HepG2 (cell line): ENCODE measurements at regions not wholly inside any gene's neighbourhood (a gene's known extent, or its start where the extent isn't known, plus 50 kb on each side); places are given as distances from the start of the nearest gene placed in this dataset.

ENCODE experiments used
- ATAC-seq: fragments of 200-7000 bp; cut with Tn5 transposase; 3 replicates; pipeline ENCODE4 v1.9.1; 2020; ENCODE audit warnings: mild to moderate bottlenecking, moderate library complexity
- BruUV-seq: library from RNA; stranded (reverse); fragments of 400-500 nt; replicated peaks from 2 replicates; lab custom pipeline; 2021; lab: Mats Ljungman, UMichigan
- CTCF ChIA-PET: fragments of 300-600 bp; formaldehyde crosslinking; extraction: SDS; loops from one replicate; lab custom pipeline; 2021; ENCODE audit warnings: low total read pairs, inconsistent platforms, low intra/inter-chr PET ratio; lab: Yijun Ruan, JAX
- POLR2A ChIA-PET: fragments of 350-600 bp; sonication (Branson Sonifier 250); formaldehyde crosslinking; loops from one replicate; lab custom pipeline; 2020; ENCODE audit warnings: antibody characterized with exemption, inconsistent platforms; lab: Yijun Ruan, JAX
- DNase-seq: peaks from one replicate; pipeline ENCODE4 v3.0.0-alpha.2; 2015; ENCODE audit warnings: low spot score
- FAIRE-seq: peaks from 3 replicates; lab custom pipeline; 2011; peaks lifted over from hg19 to GRCh38; lab: Jason Lieb, UNC
- H2AFZ ChIP-seq: one replicate; pipeline ENCODE4 v1.6.1; 2011; ENCODE audit warnings: low read length, inconsistent platforms
- H3K27ac ChIP-seq: fragments of 300-600 bp; 3 replicates; pipeline ENCODE4 v1.8.0; 2011; ENCODE audit warnings: mixed run types, mild to moderate bottlenecking, mixed read lengths, low read length, inconsistent platforms; ENCODE audit not compliant: insufficient read depth; ENCODE audit errors: extremely low read length
- H3K27me3 ChIP-seq, 2 experiments: fragments of 200-600 bp in 1 of 2; 2 replicates in 1 of 2; 3 replicates in 1 of 2; pipeline versions ENCODE4 v1.6.0 to v1.8.0; 2011; ENCODE audit warnings: low read length in 2 of 2, mild to moderate bottlenecking in 2 of 2, moderate library complexity in 2 of 2, inconsistent platforms in 1 of 2; ENCODE audit not compliant: insufficient read depth in 2 of 2, control insufficient read depth in 1 of 2
- H3K36me3 ChIP-seq, 2 experiments: fragments of 200-600 bp in 1 of 2; replicated peaks in 1 of 2; 2 replicates in 1 of 2; 3 replicates in 1 of 2; pipeline versions ENCODE4 v1.5.1 to v1.8.0; 2011; ENCODE audit warnings: low read length in 2 of 2, inconsistent platforms in 1 of 2; ENCODE audit not compliant: insufficient read depth in 2 of 2, control insufficient read depth in 1 of 2
- H3K4me1 ChIP-seq: 2 replicates; pipeline ENCODE4 v1.5.1; 2012; ENCODE audit warnings: low read length, inconsistent platforms; ENCODE audit not compliant: insufficient read depth
- H3K4me2 ChIP-seq: 2 replicates; pipeline ENCODE4 v1.6.0; 2011; ENCODE audit warnings: low read depth, low read length, inconsistent platforms
- H3K4me3 ChIP-seq, 3 experiments: fragments of 200-600 bp in 1 of 3; sonication (generic), shearing (Covaris generic) in 1 of 3; replicated peaks in 1 of 3; 2 replicates each; pipeline ENCODE4 v1.5.1; 2011 to 2016; ENCODE audit warnings: low read length in 3 of 3, inconsistent platforms in 2 of 3, low read depth in 2 of 3, mild to moderate bottlenecking in 2 of 3, control low read depth in 1 of 3, mixed read lengths in 1 of 3; ENCODE audit not compliant: insufficient read depth in 1 of 3
- H3K79me2 ChIP-seq: one replicate; pipeline ENCODE4 v1.6.1; 2011; ENCODE audit warnings: low read length, inconsistent platforms; ENCODE audit not compliant: insufficient read depth
- H3K9ac ChIP-seq: 2 replicates; pipeline ENCODE4 v1.6.0; 2011; ENCODE audit warnings: mild to moderate bottlenecking, low read depth, low read length, inconsistent platforms; ENCODE audit not compliant: insufficient read depth
- H3K9me3 ChIP-seq: 2 replicates; pipeline ENCODE4 v1.5.1; 2012; ENCODE audit warnings: mild to moderate bottlenecking, low read length
- H4K20me1 ChIP-seq: 2 replicates; pipeline ENCODE4 v1.6.0; 2011; ENCODE audit warnings: inconsistent platforms, mild to moderate bottlenecking, low read length, moderate library complexity; ENCODE audit not compliant: insufficient read depth
- AGO1 ChIP-seq: fragments of 200-400 bp; formaldehyde crosslinking; IDR thresholded peaks from 2 replicates; pipeline ENCODE4 v1.6.1; 2017; ENCODE audit warnings: mild to moderate bottlenecking, low read depth, low read length, moderate library complexity; ENCODE audit not compliant: poor library complexity, severe bottlenecking
- FOXK2 ChIP-seq: fragments of 450-650 bp; IDR thresholded peaks from 2 replicates; pipeline ENCODE4 v1.6.1; 2016
- KLF9 ChIP-seq: IDR thresholded peaks from 2 replicates; pipeline ENCODE4 v1.6.1; 2016; ENCODE audit warnings: low read depth
- NFAT5 ChIP-seq: sonication (generic); formaldehyde crosslinking; IDR thresholded peaks from 2 replicates; pipeline ENCODE4 v1.4.0; 2020; ENCODE audit warnings: missing genetic modification reagents
- REPIN1 ChIP-seq: sonication (generic); formaldehyde crosslinking; IDR thresholded peaks from 2 replicates; pipeline ENCODE4 v1.8.0; 2022; ENCODE audit warnings: missing genetic modification reagents, low read depth, mild to moderate bottlenecking, borderline replicate concordance
- ZNF143 ChIP-seq: sonication (generic); formaldehyde crosslinking; IDR thresholded peaks from 2 replicates; pipeline ENCODE4 v1.4.0; 2020; ENCODE audit warnings: missing genetic modification reagents
- ZNF281 ChIP-seq: sonication (generic); formaldehyde crosslinking; IDR thresholded peaks from 2 replicates; pipeline ENCODE4 v1.4.0; 2020; ENCODE audit warnings: missing genetic modification reagents, borderline replicate concordance
- ZNF383 ChIP-seq: sonication (generic); formaldehyde crosslinking; IDR thresholded peaks from 2 replicates; pipeline ENCODE4 v1.4.0; 2020; ENCODE audit warnings: missing genetic modification reagents, mild to moderate bottlenecking, borderline replicate concordance
- ZNF614 ChIP-seq: IDR thresholded peaks from 2 replicates; pipeline ENCODE4 v1.6.1; 2018; ENCODE audit warnings: missing biosample characterization, missing genetic modification reagents, inconsistent platforms, borderline replicate concordance
- ZNF782 ChIP-seq: sonication (generic); formaldehyde crosslinking; IDR thresholded peaks from 2 replicates; pipeline ENCODE4 v1.4.0; 2020; ENCODE audit warnings: missing genetic modification reagents, mild to moderate bottlenecking, borderline replicate concordance
- WGBS: methylation state at CpG from one replicate; pipeline ENCODE4 v1.1.6; 2017; ENCODE audit warnings: low lambda C conversion rate; 5-methylcytosine and 5-hydroxymethylcytosine counted together
- in situ Hi-C: cut with HindIII; loops from 2 replicates; pipeline ENCODE4 v1.10.0; 2017; ENCODE audit warnings: low pct_unique_long_range_greater_than_20kb; ENCODE audit not compliant: extremely low pct_ligation_motif_present
- intact Hi-C: fragments of 100-400 bp; cut with micrococcal nuclease; formaldehyde crosslinking; loops from one replicate; pipeline ENCODE4 v1.10.0; 2022; ENCODE audit not compliant: unreplicated experiment
- TF ChIP-seq, protein P1 (sequence below): sonication (generic); formaldehyde crosslinking; IDR thresholded peaks from 2 replicates; pipeline ENCODE4 v1.4.0; 2020; ENCODE audit warnings: missing genetic modification reagents
- TF ChIP-seq, protein P2 (sequence below): sonication (generic); formaldehyde crosslinking; conservative IDR thresholded peaks from 2 replicates; pipeline ENCODE4 v1.8.0; 2022; ENCODE audit warnings: mild to moderate bottlenecking, moderate library complexity, missing genetic modification reagents

- 39% methylated on average over 1 of the region's 1 CpG for WGBS
- Histone ChIP-seq H3K27ac (no peak overlapping the region), H2AFZ (no peak overlapping the region), H3K27me3 (no peaks in the 10 kb centered on the region), H3K4me1 (no peaks in the 10 kb centered on the region), H3K9me3 (peaks cover 81% of the 10 kb centered on the region), H4K20me1 (no peaks in the 10 kb centered on the region), H3K4me2 (no peak overlapping the region), H3K9ac (no peak overlapping the region), H3K36me3 (no peaks in the 10 kb centered on the region), H3K4me3 (no peak overlapping the region), H3K79me2 (no peaks in the 10 kb centered on the region)
- FAIRE-seq (no peak), DNase-seq (no peak), ATAC-seq (no peak)
- CTCF ChIA-PET, result no interaction called here
- intact Hi-C loops (no loop called here), in situ Hi-C loops (no loop called here)
- no TSS peak for BruUV-seq
- POLR2A ChIA-PET, result no interaction called here
- no peak for TF ChIP-seq ZNF281 (CRISPR knock-in tag)
- no peak for TF ChIP-seq ZNF614 (CRISPR knock-in tag)
- no peak for TF ChIP-seq ZNF383
- no peak for TF ChIP-seq ZNF143 (CRISPR knock-in tag)
- TF ChIP-seq, protein P1, sequence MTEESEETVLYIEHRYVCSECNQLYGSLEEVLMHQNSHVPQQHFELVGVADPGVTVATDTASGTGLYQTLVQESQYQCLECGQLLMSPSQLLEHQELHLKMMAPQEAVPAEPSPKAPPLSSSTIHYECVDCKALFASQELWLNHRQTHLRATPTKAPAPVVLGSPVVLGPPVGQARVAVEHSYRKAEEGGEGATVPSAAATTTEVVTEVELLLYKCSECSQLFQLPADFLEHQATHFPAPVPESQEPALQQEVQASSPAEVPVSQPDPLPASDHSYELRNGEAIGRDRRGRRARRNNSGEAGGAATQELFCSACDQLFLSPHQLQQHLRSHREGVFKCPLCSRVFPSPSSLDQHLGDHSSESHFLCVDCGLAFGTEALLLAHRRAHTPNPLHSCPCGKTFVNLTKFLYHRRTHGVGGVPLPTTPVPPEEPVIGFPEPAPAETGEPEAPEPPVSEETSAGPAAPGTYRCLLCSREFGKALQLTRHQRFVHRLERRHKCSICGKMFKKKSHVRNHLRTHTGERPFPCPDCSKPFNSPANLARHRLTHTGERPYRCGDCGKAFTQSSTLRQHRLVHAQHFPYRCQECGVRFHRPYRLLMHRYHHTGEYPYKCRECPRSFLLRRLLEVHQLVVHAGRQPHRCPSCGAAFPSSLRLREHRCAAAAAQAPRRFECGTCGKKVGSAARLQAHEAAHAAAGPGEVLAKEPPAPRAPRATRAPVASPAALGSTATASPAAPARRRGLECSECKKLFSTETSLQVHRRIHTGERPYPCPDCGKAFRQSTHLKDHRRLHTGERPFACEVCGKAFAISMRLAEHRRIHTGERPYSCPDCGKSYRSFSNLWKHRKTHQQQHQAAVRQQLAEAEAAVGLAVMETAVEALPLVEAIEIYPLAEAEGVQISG (CRISPR knock-in tag), result no peak
- TF ChIP-seq ZNF782 (CRISPR knock-in tag), result no peak
- no peak for TF ChIP-seq KLF9
- TF ChIP-seq FOXK2, result no peak
- TF ChIP-seq, protein P2, sequence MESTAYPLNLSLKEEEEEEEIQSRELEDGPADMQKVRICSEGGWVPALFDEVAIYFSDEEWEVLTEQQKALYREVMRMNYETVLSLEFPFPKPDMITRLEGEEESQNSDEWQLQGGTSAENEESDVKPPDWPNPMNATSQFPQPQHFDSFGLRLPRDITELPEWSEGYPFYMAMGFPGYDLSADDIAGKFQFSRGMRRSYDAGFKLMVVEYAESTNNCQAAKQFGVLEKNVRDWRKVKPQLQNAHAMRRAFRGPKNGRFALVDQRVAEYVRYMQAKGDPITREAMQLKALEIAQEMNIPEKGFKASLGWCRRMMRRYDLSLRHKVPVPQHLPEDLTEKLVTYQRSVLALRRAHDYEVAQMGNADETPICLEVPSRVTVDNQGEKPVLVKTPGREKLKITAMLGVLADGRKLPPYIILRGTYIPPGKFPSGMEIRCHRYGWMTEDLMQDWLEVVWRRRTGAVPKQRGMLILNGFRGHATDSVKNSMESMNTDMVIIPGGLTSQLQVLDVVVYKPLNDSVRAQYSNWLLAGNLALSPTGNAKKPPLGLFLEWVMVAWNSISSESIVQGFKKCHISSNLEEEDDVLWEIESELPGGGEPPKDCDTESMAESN (CRISPR knock-in tag), result no peak
- no peak for TF ChIP-seq AGO1
- no peak for TF ChIP-seq REPIN1 (CRISPR knock-in tag)
- no peak for TF ChIP-seq NFAT5
These were observed 748.4 kb upstream of the PHF14 start for GRCh38 chr7:10225275-10225674.
